Skeletal muscle tissue (tissue), 3 donors: ENCODE measurements at regions not wholly inside any gene's neighbourhood (a gene's known extent, or its start where the extent isn't known, plus 50 kb on each side); places are given as distances from the start of the nearest gene placed in this dataset.

Experiments used
- H3K27ac ChIP-seq: one replicate; pipeline ENCODE4 v1.7.0; 2013; ENCODE audit warnings: mild to moderate bottlenecking, low read depth, low read length, inconsistent platforms
- H3K27me3 ChIP-seq, 3 donors: one replicate each; pipeline ENCODE4 v1.7.0; 2013; ENCODE audit warnings: low read length in 3 of 3; ENCODE audit not compliant: control insufficient read depth in 3 of 3, insufficient read depth in 3 of 3
- H3K36me3 ChIP-seq, 3 donors: one replicate each; pipeline ENCODE4 v1.7.0; 2013; ENCODE audit warnings: low read length in 3 of 3; ENCODE audit not compliant: control insufficient read depth in 3 of 3, insufficient read depth in 3 of 3
- H3K4me1 ChIP-seq, 3 donors: one replicate each; pipeline ENCODE4 v1.7.0; 2013; ENCODE audit warnings: low read length in 3 of 3, mild to moderate bottlenecking in 3 of 3; ENCODE audit not compliant: control insufficient read depth in 3 of 3, insufficient read depth in 3 of 3
- H3K4me3 ChIP-seq, 3 donors: one replicate each; pipeline ENCODE4 v1.7.0; 2013; ENCODE audit warnings: low read length in 3 of 3
- H3K9ac ChIP-seq, 3 donors: one replicate each; pipeline ENCODE4 v1.7.0; 2013; ENCODE audit warnings: low read length in 3 of 3, mild to moderate bottlenecking in 3 of 3, moderate library complexity in 2 of 3, low read depth in 1 of 3
- H3K9me3 ChIP-seq, 3 donors: one replicate each; pipeline ENCODE4 v1.7.0; 2013; ENCODE audit warnings: low read length in 3 of 3; ENCODE audit not compliant: control insufficient read depth in 3 of 3
- donor health status: Osteomylitis.

- Histone ChIP-seq H3K9ac (no peak overlapping the region), H3K4me1 (peaks cover 0 to 1% (median 0%) of the 10 kb centered on the region in 3 donors), H3K36me3 (no peaks in the 10 kb centered on the region), H3K27ac (no peak overlapping the region), H3K9me3 (peaks cover 0 to 4% (median 0%) of the 10 kb centered on the region in 3 donors), H3K27me3 (no peaks in the 10 kb centered on the region), H3K4me3 (no peak overlapping the region)
Measured at GRCh38 chr6:156652231-156652750, 124.9 kb upstream of the ARID1B start.

GRCh38 chr6:156651486-156651885, 125.7 kb upstream of the ARID1B start:
- no peaks in the 10 kb centered on the region for H3K36me3 ChIP-seq
- H3K27ac ChIP-seq, result no peak overlapping the region
- peaks cover 0 to 4% (median 0%) of the 10 kb centered on the region in 3 donors for H3K9me3 ChIP-seq
- H3K27me3 ChIP-seq, result no peaks in the 10 kb centered on the region
- H3K9ac ChIP-seq, result no peak overlapping the region
- no peak overlapping the region for H3K4me3 ChIP-seq
- no peaks in the 10 kb centered on the region for H3K4me1 ChIP-seq

DNA sequence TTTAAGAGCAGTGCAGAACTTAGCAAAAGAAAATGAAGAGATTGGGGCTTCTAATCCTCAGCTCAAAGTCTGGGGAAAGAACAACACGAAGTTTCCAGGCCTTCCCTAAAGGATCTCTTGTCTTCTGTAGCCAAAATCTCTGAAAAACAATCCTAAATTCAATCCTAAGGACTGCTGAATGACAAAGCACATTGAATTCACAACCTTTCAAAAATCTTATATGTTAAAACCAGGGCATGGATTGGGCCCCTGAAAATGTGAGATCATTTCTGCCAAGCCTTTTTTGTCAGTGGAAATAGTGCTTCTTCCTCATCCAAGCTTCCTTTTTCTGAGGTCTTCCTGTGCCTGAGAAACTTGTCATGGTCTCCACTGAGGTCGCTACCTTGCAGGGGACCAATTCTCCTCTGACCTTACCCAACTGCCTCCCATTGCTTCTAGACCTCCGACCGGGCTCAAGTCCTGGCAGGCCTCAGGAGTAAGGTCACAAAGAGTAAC, 126.2 kb upstream of the ARID1B start:
- Histone ChIP-seq H3K27ac (no peak overlapping the region), H3K4me3 (no peak overlapping the region), H3K9me3 (peaks cover 0 to 4% (median 0%) of the 10 kb centered on the region in 3 donors), H3K9ac (no peak overlapping the region), H3K4me1 (no peaks in the 10 kb centered on the region), H3K27me3 (no peaks in the 10 kb centered on the region), H3K36me3 (no peaks in the 10 kb centered on the region)

DNA sequence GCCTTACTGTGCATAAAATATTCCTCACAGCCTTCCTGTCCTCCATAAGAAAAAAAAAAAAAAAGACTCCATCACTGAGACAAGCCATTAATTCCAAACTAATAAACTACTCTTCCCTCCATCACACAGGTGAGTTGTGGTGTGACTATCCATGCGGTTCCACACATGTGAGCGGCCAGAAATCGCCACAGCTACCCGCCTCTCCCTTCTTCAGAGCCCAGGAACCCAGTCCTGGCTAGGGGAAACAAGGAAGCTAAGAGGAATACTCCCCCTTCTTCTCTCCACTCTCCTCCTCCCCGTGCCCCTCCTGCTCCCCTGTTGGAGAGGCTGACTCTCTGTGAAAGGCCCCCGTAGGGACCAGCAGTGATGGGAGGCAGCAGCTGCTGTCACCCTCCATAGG, 128.6 kb upstream of the ARID1B start:
- no peaks in the 10 kb centered on the region for H3K4me1 ChIP-seq
- H3K36me3 ChIP-seq, result no peaks in the 10 kb centered on the region
- H3K4me3 ChIP-seq, result no peak overlapping the region
- no peak overlapping the region for H3K27ac ChIP-seq
- peaks cover 0 to 4% (median 0%) of the 10 kb centered on the region in 3 donors for H3K9me3 ChIP-seq
- H3K9ac ChIP-seq, result no peak overlapping the region
- H3K27me3 ChIP-seq, result no peaks in the 10 kb centered on the region

- no peak overlapping the region for H3K4me3 ChIP-seq
- H3K27ac ChIP-seq, result no peak overlapping the region
- H3K9me3 ChIP-seq, result peaks cover 0 to 4% (median 0%) of the 10 kb centered on the region in 3 donors
- no peak overlapping the region for H3K9ac ChIP-seq
- H3K4me1 ChIP-seq, result no peaks in the 10 kb centered on the region
- H3K36me3 ChIP-seq, result no peaks in the 10 kb centered on the region
- H3K27me3 ChIP-seq, result no peaks in the 10 kb centered on the region
Measured at GRCh38 chr6:156647991-156648390, 129.2 kb upstream of the ARID1B start.

DNA sequence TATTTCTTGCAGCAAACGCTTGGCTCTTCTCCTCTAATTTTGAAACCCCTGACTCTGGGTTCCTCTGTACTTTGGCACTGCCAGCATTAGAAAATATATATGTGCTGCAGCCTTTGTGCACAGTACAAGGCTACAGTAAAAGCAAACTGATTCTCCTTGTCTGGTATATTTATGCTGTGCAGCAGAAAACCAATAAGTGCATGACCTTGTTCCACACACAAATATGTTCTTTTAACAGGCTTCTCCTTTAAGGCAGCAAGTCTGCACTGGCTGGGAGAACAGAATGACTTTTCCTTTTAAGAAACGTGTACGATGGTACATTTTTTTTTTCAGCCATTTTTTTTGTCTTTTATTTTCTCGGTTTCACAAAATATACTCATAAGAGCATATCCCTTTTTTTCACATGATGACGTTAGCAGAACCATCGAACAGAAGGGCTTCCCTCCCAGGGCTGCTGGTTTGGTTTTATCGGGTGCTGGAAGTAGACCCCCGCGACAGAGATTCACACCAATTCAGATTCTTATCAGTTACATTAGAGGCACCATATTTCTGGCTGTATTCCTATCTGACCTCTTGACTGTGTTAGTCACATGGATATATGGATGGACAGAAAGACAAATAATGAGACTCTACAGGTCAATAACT, 129.9 kb upstream of the ARID1B start:
- H3K9me3 ChIP-seq, result peaks cover 0 to 4% (median 0%) of the 10 kb centered on the region in 3 donors
- H3K36me3 ChIP-seq, result no peaks in the 10 kb centered on the region
- H3K4me3 ChIP-seq, result no peak overlapping the region
- H3K4me1 ChIP-seq, result no peaks in the 10 kb centered on the region
- H3K27ac ChIP-seq, result no peak overlapping the region
- no peaks in the 10 kb centered on the region for H3K27me3 ChIP-seq
- no peak overlapping the region for H3K9ac ChIP-seq

GRCh38 chr6:156646496-156646895, 130.7 kb upstream of the ARID1B start:
- no peaks in the 10 kb centered on the region for H3K27me3 ChIP-seq
- H3K4me3 ChIP-seq, result no peak overlapping the region
- H3K9ac ChIP-seq, result no peak overlapping the region
- H3K36me3 ChIP-seq, result no peaks in the 10 kb centered on the region
- H3K9me3 ChIP-seq, result peaks cover 0 to 4% (median 0%) of the 10 kb centered on the region in 3 donors
- no peak overlapping the region for H3K27ac ChIP-seq
- H3K4me1 ChIP-seq, result no peaks in the 10 kb centered on the region

DNA sequence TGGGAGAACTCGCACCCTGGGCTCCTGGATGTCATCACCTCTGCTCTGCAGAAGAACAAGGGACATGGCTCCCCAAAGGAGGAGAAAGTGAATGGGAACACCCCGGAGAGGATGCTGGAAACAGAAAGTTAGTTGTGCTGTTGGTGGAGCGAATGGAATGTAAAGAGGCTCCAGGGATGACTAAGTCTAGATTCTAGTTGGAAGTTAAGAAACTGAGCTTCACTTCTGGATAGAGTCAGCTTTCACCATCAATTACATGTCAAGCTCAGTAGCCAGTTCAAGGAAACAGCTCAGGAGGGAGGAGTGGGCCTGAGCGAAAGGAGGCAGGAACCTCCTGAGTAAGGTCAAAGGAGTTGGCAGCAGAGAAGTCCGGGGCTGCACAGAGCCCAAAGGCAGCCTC, 132.1 kb upstream of the ARID1B start:
- H3K36me3 ChIP-seq, result no peaks in the 10 kb centered on the region
- H3K27me3 ChIP-seq, result no peaks in the 10 kb centered on the region
- H3K9ac ChIP-seq, result no peak overlapping the region
- no peaks in the 10 kb centered on the region for H3K4me1 ChIP-seq
- no peak overlapping the region for H3K4me3 ChIP-seq
- peaks cover 0 to 3% (median 0%) of the 10 kb centered on the region in 3 donors for H3K9me3 ChIP-seq
- H3K27ac ChIP-seq, result no peak overlapping the region

GRCh38 chr6:156639009-156639721, 138.0 kb upstream of the ARID1B start:
- no peaks in the 10 kb centered on the region for H3K27me3 ChIP-seq
- H3K9ac ChIP-seq, result no peak overlapping the region
- no peak overlapping the region for H3K4me3 ChIP-seq
- H3K4me1 ChIP-seq, result peaks cover 0 to 9% (median 1%) of the 10 kb centered on the region in 3 donors
- peaks cover 0 to 3% (median 0%) of the 10 kb centered on the region in 3 donors for H3K9me3 ChIP-seq
- H3K27ac ChIP-seq, result no peak overlapping the region
- H3K36me3 ChIP-seq, result no peaks in the 10 kb centered on the region

- Histone ChIP-seq H3K27me3 (no peaks in the 10 kb centered on the region), H3K27ac (no peak overlapping the region), H3K4me1 (peaks cover 0 to 9% (median 3%) of the 10 kb centered on the region in 3 donors), H3K36me3 (no peaks in the 10 kb centered on the region), H3K9me3 (peaks cover 0 to 3% (median 0%) of the 10 kb centered on the region in 3 donors), H3K4me3 (no peak overlapping the region), H3K9ac (no peak overlapping the region)
Measured at GRCh38 chr6:156638581-156638980, 138.6 kb upstream of the ARID1B start.
